Muscle of arm (tissue), 1 donor: ENCODE measurements at regions not wholly inside any gene's neighbourhood (a gene's known extent, or its start where the extent isn't known, plus 50 kb on each side); places are given as distances from the start of the nearest gene placed in this dataset.
"Not testable (repeated sequence)": the region's sequence is repeated elsewhere in the genome, so short reads cannot be mapped to it uniquely, and the experiment has no call there.

ENCODE experiments used
- DNase-seq: peaks from one replicate; pipeline ENCODE4 v3.0.0-alpha.2; 2013

GRCh38 chr11:81979448-81979847 is 754.2 kb downstream of the FAM181B start:
- no peak for DNase-seq

- no peak for DNase-seq
Measured at GRCh38 chr11:81975261-81975900, 758.3 kb downstream of the FAM181B start.

- no peak for DNase-seq
Measured at GRCh38 chr11:81970886-81971285, 762.8 kb downstream of the FAM181B start.

GRCh38 chr11:81967242-81967641 is 766.4 kb downstream of the FAM181B start:
- no peak for DNase-seq

- DNase-seq: no peak
Measured at GRCh38 chr11:81966340-81966739, 767.3 kb downstream of the FAM181B start.

GRCh38 chr11:81963018-81963417 is 770.6 kb downstream of the FAM181B start:
- no peak for DNase-seq

GRCh38 chr11:81960443-81960842 is 773.2 kb downstream of the FAM181B start:
- DNase-seq: no peak

DNA sequence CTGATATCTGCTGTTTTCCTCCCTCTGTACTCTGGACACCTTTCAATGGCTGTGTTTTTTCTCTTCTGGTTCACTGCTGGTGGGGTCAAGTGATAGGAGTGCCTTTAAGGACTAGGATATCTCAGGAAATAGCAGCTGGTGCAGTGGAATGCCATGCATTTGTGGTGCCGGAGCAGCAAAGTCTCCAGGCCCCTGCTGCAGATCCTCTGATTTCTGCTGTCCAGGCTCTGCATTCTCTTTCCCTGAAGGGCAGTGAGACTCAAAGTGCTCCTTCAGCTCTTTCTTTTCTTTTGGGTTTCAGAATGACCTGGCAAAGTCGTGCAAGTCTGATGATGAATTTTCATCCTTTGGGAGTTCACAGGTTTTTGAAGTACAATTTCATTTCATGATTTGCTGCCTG is 774.3 kb downstream of the FAM181B start:
- DNase-seq: no peak

DNA sequence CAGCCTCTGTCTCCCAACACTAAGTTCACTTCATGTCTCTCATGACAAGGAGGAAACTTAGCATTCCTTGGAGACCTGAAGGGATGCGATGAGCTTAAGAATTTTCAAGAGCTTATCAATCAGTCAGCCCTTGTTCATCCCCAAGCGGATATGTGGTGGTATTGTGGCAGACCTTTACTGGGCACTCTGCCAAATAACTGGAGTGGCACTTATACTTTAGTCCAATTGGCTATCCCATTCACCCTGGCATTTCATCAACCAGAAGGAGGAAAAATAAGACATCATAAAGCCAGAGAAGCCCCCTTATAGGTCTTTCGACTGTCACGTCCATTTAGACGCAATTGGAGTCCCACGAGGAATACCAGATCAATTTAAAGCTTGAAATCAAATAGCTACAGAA is 779.4 kb downstream of the FAM181B start:
- not testable (repeated sequence) for DNase-seq

- DNase-seq: no peak
Measured at GRCh38 chr11:81946831-81947230, 786.8 kb downstream of the FAM181B start.

- DNase-seq: no peak
Measured at GRCh38 chr11:81942646-81943045, 791.0 kb downstream of the FAM181B start.

DNA sequence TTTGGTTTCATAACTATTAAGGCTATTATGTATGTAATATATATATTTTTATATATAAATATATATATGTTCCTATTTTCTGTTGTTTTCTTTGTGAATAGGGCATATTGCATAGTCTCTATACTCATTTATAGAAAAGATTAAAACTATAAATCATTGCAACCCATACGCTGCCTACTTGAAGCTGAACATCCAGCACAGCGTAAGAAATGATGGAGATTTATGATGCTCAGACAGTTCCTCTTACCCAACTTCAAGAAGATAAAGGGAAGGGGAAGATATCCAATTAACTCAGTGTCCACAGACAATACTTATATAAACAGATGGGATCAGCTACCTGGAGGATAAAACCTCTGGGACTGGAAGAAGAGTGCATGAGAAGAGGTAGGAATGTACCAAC is 791.7 kb downstream of the FAM181B start:
- DNase-seq: no peak

GRCh38 chr11:81932303-81932702 is 801.4 kb downstream of the FAM181B start:
- DNase-seq: no peak

GRCh38 chr11:81920205-81920604 is 813.5 kb downstream of the FAM181B start:
- no peak for DNase-seq

DNA sequence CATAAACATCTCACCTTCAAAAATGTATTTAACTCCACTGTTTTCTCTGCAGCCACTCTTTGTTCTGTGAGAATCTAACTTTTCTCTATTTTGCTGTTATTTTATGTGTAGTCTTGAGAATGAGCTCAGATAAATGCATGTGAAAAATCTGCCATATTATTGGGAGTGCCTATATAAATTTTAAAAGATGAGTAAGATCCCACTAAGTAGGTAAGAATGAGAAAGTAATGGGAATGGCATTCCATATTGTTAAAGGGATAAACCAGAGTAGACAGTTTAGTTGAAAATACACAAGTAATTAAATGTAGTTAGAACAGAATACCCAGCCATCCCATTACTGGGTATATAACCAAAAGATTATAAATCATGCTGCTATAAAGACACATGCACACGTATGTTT is 817.2 kb downstream of the FAM181B start:
- no peak for DNase-seq

DNA sequence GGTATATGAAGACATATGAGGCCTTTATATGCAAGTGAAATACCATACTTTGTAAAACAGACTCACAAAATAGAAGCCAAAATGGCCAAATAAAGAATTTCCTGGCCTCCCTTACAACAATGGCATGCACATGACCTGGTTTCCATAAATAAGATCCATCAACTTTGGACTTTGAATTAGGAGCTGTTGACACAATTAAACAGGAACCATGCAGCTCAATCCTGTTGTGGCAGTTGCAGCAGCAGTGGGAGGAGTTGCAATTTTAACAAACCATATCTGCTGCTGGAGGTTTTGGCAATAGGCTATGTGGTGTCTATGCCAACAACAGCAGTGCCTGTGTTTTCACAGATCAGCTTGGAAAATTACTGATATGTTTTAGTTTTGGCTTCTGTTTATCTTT is 818.6 kb downstream of the FAM181B start:
- peak; percentile 0 for DNase-seq

DNA sequence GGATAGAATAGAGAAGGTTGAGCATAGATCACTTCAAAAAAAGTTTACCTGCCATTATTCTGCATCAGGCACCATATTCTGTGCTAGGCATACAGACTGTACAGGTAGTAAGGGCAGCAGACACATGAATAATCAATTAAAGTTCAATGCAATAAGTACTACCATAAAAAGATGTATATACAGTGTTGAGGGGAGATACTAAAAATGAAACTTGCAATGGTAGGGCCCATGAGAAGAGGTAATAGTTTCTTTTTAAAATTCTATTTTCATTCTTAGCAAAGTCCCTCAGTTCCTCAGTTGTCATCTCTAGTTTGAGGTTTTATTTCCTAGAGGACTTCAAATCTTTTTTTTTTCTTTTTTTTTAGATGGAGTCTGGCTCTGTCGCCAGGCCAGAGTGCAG is 819.9 kb downstream of the FAM181B start:
- DNase-seq: no peak

DNA sequence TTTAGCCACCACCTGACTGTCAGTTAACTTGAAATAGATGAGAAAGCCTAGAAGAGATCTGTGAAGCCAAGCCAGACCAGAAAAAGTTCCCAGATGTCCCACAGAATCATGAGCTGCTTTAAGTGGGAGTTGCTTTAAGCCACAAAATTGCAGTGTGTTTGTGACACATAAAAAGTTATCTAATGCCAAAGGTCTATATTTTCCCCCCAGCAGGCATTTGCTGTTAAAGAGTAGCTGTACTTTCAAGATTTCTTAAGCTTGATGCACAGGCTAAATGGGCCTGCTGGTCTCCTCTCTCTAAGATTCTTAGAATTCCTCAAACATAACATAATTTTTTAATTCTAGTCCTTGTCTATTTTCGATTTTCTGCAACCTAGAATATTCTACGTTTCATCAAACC is 825.7 kb downstream of the FAM181B start:
- DNase-seq: no peak

DNA sequence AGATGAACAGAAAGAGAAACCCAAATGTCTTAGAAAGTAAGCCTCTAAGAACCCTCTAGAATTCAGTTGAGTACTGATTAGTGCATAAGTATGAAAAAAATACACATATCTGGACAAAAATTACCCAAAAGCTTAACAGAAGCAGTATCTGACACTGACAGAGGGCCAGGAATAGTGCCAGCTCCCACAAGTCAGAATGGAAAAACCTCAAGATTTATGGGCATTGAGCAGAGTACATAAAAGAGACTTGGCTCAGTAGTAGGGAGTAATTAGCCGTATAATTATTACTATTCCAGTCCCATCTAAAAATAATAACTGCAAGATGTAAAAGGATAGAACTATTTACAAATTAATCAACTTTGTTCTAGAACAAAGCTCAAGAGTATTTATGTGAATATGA is 834.5 kb downstream of the FAM181B start:
- DNase-seq: no peak

- no peak for DNase-seq
Measured at GRCh38 chr11:81897639-81898038, 836.0 kb downstream of the FAM181B start.

DNA sequence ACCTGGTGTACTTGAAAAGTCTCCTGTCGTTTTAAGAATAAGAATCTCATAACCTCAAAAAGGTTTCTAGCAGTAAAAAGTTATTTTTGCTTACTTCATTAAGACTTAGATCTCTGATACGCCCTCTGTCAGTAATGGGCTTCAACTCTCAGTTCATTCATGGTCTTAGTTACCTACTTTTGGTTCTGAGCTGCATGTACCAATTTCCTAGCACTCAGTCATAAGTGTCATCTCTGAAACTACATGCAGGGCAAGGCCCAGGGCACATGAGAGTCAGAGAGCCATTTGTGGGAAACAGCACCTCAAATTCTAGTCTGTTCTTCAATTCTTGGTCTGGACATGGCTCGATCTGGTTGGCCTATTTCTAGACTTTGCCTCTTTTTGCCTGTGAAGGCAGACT is 838.4 kb downstream of the FAM181B start:
- no peak for DNase-seq

- no peak for DNase-seq
Measured at GRCh38 chr11:81892770-81893635, 840.7 kb downstream of the FAM181B start.

DNA sequence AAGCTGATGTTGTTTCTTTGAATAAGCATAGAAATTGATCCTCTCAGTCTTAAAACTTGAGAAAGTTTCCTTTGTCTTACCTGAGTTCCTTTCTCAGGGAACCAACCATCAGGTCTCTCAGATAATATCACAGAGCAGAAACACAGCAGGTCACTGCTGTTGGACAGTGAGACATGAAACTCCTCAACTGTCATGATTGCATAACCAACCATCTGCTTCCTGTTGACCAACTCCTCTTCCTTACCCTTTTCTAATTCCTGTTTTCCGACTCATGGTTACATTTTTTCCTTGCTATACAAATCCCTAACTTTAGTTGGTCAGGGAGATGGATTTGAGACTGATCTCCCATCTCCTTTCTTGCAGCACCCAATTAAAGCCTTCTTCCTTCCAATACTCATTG is 845.3 kb downstream of the FAM181B start:
- no peak for DNase-seq

DNA sequence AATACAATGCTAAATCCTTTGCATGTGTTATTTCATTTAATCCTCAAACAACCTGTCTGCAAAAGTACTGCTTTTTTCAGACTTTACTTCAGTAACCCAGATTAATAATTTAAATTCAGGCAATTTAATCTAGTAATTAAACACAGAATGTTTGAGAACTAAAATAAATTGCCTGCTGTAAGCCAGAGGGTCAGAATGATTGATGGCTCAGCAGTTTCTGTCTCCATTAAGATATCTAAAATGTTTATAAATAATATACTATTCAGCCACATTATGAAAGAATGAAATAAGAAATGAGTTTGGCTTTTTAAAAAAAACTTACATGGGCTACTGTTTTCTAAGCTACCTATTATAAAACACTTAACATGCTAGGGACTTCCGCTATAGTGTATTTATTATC is 846.0 kb downstream of the FAM181B start:
- no peak for DNase-seq
